ENCODE measurements at regions not wholly inside any gene's neighbourhood (a gene's known extent, or its start where the extent isn't known, plus 50 kb on each side); places are given as distances from the start of the nearest gene placed in this dataset.

DNA sequence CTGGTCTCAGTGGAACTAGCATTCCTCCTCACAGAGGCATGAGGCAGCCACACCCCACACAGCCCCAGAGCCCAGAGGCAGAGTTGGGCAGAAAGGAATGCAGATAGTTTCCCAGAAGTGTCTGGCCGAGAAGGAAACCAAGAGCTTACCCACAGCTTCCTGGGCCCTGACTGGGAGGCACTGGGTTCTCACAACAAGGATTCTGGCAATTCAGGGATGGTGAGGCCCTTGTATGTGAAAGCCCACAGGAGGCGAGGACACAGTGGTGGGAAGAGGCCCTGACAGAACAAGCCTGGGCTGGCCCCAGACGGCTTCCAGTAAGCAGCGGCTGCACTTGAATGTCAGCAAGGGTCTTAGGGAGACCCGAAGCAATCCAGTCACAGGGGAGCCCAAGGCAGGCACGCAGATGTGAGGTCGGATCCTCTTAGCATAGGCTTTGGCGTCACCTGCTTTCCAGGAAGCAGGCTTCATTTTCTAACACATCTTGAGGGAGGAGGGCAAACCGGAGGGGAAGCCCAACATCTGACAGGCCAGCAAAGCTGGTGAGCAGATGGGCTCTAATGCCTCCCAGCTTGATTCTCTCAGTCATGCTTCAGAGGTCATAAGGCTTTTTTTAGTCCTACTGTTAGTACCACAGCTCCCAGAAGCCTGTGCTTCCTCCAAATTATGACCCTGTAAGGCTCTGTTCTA is 78.3 kb upstream of the AKIP1 start:
- no peak overlapping the region for H3K27ac ChIP-seq
- TF ChIP-seq, protein P1, sequence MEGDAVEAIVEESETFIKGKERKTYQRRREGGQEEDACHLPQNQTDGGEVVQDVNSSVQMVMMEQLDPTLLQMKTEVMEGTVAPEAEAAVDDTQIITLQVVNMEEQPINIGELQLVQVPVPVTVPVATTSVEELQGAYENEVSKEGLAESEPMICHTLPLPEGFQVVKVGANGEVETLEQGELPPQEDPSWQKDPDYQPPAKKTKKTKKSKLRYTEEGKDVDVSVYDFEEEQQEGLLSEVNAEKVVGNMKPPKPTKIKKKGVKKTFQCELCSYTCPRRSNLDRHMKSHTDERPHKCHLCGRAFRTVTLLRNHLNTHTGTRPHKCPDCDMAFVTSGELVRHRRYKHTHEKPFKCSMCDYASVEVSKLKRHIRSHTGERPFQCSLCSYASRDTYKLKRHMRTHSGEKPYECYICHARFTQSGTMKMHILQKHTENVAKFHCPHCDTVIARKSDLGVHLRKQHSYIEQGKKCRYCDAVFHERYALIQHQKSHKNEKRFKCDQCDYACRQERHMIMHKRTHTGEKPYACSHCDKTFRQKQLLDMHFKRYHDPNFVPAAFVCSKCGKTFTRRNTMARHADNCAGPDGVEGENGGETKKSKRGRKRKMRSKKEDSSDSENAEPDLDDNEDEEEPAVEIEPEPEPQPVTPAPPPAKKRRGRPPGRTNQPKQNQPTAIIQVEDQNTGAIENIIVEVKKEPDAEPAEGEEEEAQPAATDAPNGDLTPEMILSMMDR (conservative IDR thresholded peaks at IDR 0.05), result no peak

DNA sequence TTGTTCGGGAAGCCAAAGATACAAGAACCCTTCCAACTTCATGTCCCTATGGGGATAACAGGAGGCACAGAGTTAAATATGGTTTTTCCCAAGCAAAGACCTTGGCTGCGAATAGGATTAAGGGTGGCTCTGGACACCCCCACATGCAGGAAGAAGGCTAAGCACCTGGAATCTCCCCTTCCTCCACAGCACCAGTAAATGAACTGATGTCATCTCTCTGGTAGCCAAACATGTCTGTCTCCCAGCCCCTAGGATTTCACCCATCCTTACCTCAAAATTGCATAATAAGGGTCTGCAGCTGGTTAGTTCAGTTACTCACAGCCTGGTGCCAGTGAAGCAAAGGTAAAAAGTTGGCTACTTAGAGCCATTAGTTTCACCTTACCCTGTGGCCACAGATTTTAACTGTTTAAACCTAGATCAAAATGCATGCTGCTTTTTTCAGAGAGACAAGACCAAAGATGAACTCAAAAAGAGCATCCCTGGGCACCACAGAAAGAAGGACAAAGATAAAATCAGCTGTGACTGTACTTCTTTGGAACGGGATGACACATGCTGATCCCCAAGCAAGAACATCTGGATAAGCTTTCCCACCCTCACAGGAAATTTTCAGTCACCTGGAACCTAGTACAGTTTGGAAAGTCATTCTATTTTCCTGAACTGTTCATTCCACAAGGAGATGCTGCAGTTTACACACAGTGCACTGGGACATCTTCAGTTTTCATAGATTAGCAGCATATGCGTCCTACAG is 77.2 kb upstream of the AKIP1 start:
- H3K27ac ChIP-seq, result no peak overlapping the region
- TF ChIP-seq, protein P1 (conservative IDR thresholded peaks at IDR 0.05), result no peak

DNA sequence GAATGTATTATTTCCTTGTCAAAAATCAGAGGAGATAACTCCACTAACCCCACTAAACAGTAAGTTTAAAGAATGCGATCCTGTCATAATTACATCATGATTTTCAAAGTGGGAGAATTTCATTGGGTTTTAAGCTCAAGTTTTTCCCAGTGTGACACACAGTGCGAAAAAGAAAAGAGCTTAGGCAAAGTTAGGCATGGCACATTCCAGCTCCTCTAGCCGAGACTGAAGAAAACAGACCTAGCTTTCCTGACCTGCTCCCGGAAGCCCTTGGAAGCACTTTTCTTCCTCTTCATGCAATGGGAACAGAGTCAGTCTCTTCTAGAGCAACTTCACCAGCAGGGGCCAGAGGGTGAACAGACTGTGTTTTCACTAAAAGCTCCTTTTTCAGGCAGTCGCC is 76.6 kb upstream of the AKIP1 start:
- H3K27ac ChIP-seq, result no peak overlapping the region
- TF ChIP-seq, protein P1 (conservative IDR thresholded peaks at IDR 0.05), result no peak

DNA sequence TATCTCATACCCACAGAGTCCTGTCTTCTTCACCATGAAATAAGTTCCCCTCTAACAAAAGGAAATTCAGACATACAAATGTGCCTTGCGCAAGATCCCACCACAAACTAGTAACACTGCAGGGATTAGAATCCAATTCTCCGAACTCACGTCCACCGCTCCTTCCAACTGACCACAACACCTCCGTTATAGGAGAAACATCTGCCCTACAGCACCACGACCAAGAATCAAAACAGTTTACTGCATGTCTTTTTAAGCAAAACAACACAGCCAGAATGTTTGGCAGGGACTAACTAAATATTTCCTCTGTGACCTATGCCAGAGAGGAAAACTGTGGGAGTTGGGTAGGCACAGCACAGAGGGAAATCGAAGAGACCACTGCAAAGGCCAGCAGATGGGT is 72.7 kb upstream of the AKIP1 start:
- TF ChIP-seq, protein P1 (conservative IDR thresholded peaks at IDR 0.05), result no peak

DNA sequence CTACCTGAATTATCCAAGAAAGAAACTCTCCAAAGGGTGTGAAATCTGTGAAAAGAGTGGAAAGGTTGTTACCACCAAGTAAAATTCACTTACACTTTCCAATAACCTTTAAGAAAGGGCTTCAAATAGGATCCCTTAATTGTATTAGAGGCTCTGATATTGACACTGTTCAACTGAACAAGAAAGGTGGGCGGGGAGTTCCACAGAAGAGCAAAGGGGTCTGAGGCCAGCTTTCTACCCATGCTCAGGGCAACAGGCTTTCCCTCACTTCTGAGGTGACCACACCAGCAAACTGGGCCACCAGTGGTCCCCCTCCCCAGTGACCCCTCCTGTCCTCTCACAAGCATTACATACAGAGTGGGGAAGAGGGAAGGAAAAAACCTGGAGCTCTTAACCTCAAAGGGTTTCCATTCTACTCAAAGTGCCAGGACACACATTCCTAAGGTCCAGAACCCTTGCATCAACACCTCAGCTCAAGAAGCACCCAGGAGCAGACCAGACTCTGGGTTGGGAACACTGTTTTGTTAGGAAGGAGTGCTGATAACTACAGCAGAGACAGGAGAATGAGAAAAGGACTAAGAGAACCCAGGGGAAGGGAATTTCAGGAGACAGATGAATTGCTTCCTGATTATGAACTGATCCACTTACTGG is 71.6 kb upstream of the AKIP1 start:
- TF ChIP-seq, protein P1 (conservative IDR thresholded peaks at IDR 0.05), result no peak
- H3K27ac ChIP-seq, result no peak overlapping the region

More for the DNA sequence above, 72.7 kb upstream of the AKIP1 start:
- no peak overlapping the region for H3K27ac ChIP-seq

DNA sequence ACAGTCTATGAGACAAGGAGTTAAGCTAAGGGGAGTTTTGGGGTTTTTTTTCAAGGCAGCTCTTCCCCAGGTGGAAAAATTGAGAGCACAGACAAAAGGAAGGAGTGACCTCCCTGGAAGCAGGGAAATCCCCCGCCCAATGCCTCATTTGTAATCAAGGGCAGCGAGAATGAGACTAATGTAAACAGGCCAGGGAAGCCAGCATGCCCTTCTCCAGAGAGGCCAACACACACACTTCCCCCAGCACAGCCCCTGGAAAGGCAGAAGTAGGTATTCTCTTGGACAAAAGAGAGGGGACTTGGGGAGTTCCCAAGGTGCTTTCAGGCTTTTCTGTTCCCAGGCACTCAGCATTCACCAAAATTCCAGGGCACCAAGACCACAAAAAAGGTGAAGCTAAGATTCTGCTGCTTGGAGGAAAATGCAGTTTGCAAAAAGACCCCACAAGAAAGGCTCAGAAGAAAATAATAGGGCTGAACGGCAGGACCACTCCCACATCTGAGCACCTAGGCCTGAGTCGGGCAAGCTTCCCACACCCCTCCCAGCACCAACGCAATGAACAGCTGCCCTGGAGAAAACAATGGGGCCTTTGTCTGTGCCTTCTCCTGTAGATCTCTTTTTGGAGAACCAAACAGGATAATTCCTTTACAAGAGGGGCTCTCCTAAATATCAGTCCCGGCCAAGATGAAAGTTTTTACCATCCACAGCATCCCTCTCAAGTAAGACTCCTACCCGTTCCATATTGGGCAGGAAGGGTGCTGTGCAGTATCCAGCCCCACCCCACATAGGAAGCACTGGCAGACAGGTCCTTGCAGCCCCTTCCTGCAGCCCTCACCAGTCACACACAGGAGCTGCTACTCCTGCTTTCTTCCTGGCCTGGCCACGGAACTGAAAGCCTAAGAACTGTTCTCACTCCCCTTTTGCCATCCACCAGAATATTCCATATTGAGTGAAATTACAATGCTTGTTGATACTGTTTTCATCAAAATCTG is 70.7 kb upstream of the AKIP1 start:
- TF ChIP-seq, protein P1 (conservative IDR thresholded peaks at IDR 0.05), result no peak
- H3K27ac ChIP-seq, result no peak overlapping the region

Measured in VCaP (cell line).